ENCODE measurements at regions not wholly inside any gene's neighbourhood (a gene's known extent, or its start where the extent isn't known, plus 50 kb on each side); places are given as distances from the start of the nearest gene placed in this dataset.

- TF ChIP-seq ESRRG (CRISPR knock-in tag; IDR thresholded peaks at IDR 0.05) (no peak), OSR1 (CRISPR knock-in tag; IDR thresholded peaks at IDR 0.05) (no peak), PATZ1 (CRISPR knock-in tag; IDR thresholded peaks at IDR 0.05; ENCODE audit: borderline replicate concordance) (no peak), GLIS3 (CRISPR knock-in tag; IDR thresholded peaks at IDR 0.05) (no peak), TOX (CRISPR knock-in tag; IDR thresholded peaks at IDR 0.05; ENCODE audit: borderline replicate concordance) (no peak), ISL1 (CRISPR knock-in tag; IDR thresholded peaks at IDR 0.05) (no peak), TSHZ2 (CRISPR knock-in tag; IDR thresholded peaks at IDR 0.05) (no peak), CSRNP3 (CRISPR knock-in tag; IDR thresholded peaks at IDR 0.05) (no peak), ZNF8 (CRISPR knock-in tag; IDR thresholded peaks at IDR 0.05) (no peak)
- no peak for ATAC-seq
Measured at GRCh38 chr4:147355032-147355656, 125.8 kb upstream of the EDNRA start.

GRCh38 chr4:147355847-147356246, 125.0 kb upstream of the EDNRA start:
- peak; percentile 76 for ATAC-seq
- TF ChIP-seq TSHZ2 (CRISPR knock-in tag; IDR thresholded peaks at IDR 0.05) (no peak), CREB5 (CRISPR knock-in tag; IDR thresholded peaks at IDR 0.05; ENCODE audit: low read depth) (no peak), GLIS3 (CRISPR knock-in tag; IDR thresholded peaks at IDR 0.05) (no peak), SNAI2 (CRISPR knock-in tag; IDR thresholded peaks at IDR 0.05) (no peak), TCF4 (CRISPR knock-in tag; IDR thresholded peaks at IDR 0.05; ENCODE audit: borderline replicate concordance) (no peak), PATZ1 (CRISPR knock-in tag; IDR thresholded peaks at IDR 0.05; ENCODE audit: borderline replicate concordance) (no peak), POU6F1 (CRISPR knock-in tag; IDR thresholded peaks at IDR 0.05; ENCODE audit: borderline replicate concordance, low read depth) (no peak), ZC3H10 (CRISPR knock-in tag; IDR thresholded peaks at IDR 0.05) (no peak), BACH2 (CRISPR knock-in tag; IDR thresholded peaks at IDR 0.05; ENCODE audit: borderline replicate concordance) (no peak), ZNF8 (CRISPR knock-in tag; IDR thresholded peaks at IDR 0.05) (no peak), ZNF565 (CRISPR knock-in tag; conservative IDR thresholded peaks at IDR 0.05; ENCODE audit: low read depth) (no peak), ZNF70 (CRISPR knock-in tag; IDR thresholded peaks at IDR 0.05) (no peak), RARB (CRISPR knock-in tag; IDR thresholded peaks at IDR 0.05) (no peak), PPARA (CRISPR knock-in tag; IDR thresholded peaks at IDR 0.05; ENCODE audit: borderline replicate concordance) (no peak), OSR1 (CRISPR knock-in tag; IDR thresholded peaks at IDR 0.05) (no peak), ZFP30 (CRISPR knock-in tag; IDR thresholded peaks at IDR 0.05) (no peak), ISL1 (CRISPR knock-in tag; IDR thresholded peaks at IDR 0.05) (no peak), ESRRG (CRISPR knock-in tag; IDR thresholded peaks at IDR 0.05) (no peak)
